ENCODE measurements at regions not wholly inside any gene's neighbourhood (a gene's known extent, or its start where the extent isn't known, plus 50 kb on each side); places are given as distances from the start of the nearest gene placed in this dataset.

- DNase-seq = no peak
These were observed 55.8 kb upstream of the PRR23E start for GRCh38 chr3:127137113-127137512.

GRCh38 chr3:127137757-127138536 is 55.0 kb upstream of the PRR23E start:
- no peak for DNase-seq

- DNase-seq = no peak
These were observed 53.1 kb upstream of the PRR23E start for GRCh38 chr3:127139601-127140500.

GRCh38 chr3:127140501-127141460 is 52.1 kb upstream of the PRR23E start:
- no peak for DNase-seq

GRCh38 chr3:127141921-127142730 is 50.8 kb upstream of the PRR23E start:
- DNase-seq = no peak

All from NCI-H2227 treated with DMSO at 0.1 percent for 48 hours (cell line).